ENCODE measurements at regions not wholly inside any gene's neighbourhood (a gene's known extent, or its start where the extent isn't known, plus 50 kb on each side); places are given as distances from the start of the nearest gene placed in this dataset.

GRCh38 chr14:98564006-98564405 lies 708.0 kb downstream of the BCL11B start:
- no peak for DNase-seq (ENCODE audit: low spot score)

GRCh38 chr14:98564541-98564940 lies 707.5 kb downstream of the BCL11B start:
- no peak for DNase-seq (ENCODE audit: low spot score)

DNA sequence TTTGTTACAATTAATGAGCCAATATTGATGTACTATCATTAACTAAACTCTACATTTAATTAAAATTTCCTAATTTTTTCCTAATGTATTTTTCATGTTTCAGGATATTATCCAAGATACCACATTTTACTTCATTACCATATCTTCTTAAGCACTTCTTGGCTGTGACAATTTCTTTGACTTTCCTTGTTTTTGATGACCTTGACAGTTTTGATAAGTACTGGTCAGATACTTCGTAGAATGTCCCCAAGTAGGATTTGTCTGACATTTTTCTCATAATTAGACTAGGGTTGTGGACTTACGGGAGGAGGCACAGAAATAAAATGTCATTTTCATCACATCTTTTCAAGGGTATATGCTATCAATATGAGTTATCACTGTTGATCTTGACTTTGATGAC lies 700.9 kb downstream of the BCL11B start:
- DNase-seq (ENCODE audit: low spot score) = no peak

- no peak for DNase-seq (ENCODE audit: low spot score)
Measured at GRCh38 chr14:98573082-98573481, 698.9 kb downstream of the BCL11B start.

- DNase-seq (ENCODE audit: low spot score) = no peak
Measured at GRCh38 chr14:98576463-98576862, 695.5 kb downstream of the BCL11B start.

GRCh38 chr14:98578204-98578603 lies 693.8 kb downstream of the BCL11B start:
- no peak for DNase-seq (ENCODE audit: low spot score)

DNA sequence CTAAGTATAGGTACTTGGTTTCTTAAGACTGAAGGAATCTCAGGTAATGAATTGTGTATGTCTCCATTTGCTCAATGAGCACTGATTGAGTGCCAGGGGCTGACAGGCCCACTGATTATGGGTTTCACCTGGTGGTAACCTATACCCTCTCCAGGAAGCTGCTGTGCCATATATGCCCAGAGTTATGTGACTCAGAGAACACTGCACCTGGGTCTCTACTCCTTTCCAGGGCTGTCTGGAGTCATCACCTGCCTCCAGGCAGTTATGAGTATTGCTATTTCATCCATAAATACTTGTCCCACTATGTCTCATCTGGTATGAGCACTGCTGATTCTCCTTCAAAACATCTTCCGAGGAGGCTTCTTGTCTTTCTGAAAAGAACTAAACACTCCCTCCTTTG lies 692.9 kb downstream of the BCL11B start:
- no peak for DNase-seq (ENCODE audit: low spot score)

DNA sequence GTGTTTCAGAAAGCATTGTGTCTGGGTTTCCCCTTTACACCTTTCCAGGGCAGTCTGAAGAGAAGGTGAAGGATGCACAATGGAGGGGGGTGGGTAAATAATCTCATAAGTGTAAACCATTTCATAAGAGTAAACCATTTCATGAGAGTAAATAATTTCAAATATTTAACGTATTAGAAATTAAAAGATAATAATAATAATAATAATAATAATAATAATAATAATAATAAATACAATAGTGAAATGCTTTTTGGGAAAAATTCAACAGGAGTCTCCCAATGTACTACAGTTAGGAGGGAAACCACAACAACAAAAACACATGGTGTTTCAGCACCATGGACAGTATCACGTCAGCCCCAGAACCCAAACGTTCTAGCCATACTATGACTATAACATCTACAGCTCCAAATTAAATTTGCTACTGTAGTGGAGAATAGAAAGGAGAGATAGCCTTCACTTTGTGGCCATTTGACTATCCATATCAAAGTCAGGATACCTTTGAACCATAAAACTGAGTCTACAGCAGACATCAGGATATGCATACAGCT lies 691.8 kb downstream of the BCL11B start:
- DNase-seq (ENCODE audit: low spot score) = no peak

- no peak for DNase-seq (ENCODE audit: low spot score)
Measured at GRCh38 chr14:98582276-98582675, 689.7 kb downstream of the BCL11B start.

GRCh38 chr14:98591161-98591560 lies 680.8 kb downstream of the BCL11B start:
- no peak for DNase-seq (ENCODE audit: low spot score)

DNA sequence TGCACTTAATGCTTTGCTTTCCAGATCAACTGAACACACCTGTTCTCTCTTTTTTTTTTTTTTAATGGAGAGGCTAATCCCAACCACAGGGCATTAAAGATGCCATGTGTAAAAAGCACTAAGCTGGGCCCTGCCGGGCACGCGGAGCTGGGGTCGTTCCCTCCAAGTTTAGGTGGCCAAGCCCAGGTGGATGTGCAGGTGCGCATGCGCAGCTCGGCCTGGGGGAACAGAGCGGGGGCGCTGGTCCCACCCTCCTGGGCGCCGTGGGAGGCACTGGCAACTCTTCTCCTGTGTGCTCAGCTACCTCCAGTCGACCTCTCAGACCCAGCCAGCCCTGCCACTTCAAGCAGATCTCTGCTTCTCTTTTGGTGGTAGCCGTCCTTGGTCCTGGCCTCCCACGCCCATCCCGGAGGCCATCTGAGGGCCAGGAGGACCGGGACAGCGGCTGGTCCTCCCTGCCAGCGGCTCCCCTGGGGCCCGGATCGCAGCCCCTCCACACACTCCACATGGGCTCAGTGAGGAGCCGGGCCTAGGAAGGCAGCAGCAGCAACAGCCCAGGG lies 679.3 kb downstream of the BCL11B start:
- DNase-seq (ENCODE audit: low spot score) = no peak

DNA sequence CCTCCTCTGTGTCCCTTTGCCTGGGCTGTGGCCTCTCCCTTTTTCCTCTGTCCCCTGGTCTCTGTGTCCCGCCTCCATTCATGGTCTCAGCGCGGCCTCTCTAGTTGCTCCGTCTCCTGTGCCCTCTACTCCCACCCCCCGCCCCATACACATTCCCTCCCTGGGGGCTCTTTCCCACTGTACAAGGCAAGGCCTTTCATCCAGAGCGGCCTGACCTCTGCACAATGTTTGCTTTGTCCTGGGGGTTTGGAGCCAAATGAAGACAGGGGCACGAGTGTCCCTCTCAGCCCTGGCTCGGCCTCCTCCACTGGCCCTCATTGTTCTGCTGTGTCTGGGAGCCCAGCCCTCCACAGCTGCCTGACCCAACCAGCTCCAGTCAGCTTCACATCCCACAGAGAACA lies 678.6 kb downstream of the BCL11B start:
- DNase-seq (ENCODE audit: low spot score) = no peak

DNA sequence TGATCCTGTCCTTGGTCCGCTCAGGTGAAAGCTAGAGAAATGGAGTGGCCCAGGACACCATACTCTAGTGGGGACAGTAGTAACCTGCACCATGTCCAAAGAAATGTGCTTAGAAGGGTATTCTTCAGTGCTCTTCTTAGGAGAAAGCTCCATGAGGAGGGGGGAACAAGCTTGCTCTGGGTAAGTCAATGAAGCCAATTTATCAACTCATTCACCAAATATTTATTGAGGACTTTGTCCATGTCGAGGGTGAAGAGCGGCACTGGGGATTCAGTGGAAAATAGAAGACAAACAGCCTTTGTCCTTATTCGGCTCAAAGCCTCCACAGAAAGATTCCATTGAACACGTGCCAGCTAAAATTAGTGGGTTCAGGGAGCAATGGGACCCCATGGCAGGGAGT lies 677.8 kb downstream of the BCL11B start:
- DNase-seq (ENCODE audit: low spot score) = no peak

DNA sequence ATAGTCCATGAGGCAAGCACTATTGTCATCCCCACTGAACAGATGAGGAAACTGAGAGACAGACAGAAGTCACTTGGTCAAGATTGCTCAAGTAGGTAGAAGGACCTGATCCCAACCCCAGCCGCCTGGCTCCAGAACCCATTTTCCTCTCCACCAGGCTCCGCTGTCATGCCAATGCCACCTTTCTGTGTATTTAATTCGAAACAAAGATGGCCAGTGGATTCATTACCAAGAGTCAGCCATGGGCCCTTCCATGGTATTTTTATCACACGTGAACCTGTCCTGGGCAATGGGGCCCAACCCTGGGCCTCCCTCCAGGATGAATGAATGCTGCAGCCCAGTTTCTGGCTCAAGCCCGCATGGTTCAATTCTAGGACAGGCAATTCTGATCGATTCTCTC lies 673.4 kb downstream of the BCL11B start:
- DNase-seq (ENCODE audit: low spot score) = no peak

DNA sequence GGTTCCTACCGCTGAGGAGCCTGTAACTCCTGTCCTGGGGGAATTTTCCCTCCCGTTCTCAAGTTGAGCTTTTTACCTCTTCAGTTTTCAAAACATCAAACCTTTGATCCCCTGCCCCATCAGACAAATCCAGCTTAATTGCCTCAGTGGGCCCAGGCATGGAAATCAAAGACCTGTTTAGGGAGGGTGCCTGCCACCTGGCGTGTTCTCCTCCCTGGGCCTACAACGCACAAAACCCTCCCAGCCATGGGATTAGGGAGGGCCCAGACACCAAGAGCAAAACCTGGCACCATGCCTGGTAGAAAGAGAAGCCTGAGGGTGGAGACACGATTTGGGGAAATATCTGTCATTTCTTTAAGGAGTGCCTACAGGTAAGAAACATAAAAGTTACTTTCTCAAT lies 672.9 kb downstream of the BCL11B start:
- no peak for DNase-seq (ENCODE audit: low spot score)

DNA sequence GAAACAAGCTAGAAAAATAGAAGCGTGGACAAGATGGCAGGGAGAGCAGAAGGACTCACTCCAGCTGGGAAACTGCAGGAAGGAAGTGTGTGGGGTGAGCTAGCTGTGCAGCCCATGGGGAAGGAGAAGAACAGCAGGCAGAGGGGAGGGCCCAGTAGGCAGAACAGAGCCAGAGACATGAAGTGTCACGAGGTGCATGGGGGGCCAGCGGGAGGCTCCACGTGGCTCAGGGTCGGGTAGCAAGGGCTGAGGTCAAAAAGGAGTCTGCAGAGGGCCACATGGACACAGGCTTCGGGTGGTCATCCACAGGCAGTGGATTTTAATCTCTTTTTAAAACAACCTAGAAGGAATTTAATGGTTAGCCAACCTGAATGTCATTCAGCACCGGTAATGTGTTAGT lies 669.0 kb downstream of the BCL11B start:
- no peak for DNase-seq (ENCODE audit: low spot score)

DNA sequence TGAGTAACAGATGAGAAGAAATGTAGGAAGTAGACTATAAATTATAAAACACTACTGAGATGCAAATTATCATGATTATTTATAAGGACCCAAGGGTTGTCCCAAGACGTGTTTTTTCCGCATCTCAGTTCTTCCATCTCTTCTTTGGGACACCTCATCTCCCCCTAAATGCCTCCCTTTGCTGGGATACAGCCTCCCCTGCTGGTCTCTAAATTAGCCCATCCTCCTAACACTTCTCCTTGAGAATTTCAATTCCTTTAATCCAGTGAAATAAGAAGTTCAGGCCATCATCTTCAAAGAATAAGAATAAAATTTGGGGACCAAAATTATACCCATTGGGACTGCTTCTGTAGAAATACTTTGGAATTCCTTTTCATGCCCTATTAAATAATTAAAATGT lies 667.0 kb downstream of the BCL11B start:
- DNase-seq (ENCODE audit: low spot score) = no peak

GRCh38 chr14:98606041-98606640 lies 665.9 kb downstream of the BCL11B start:
- no peak for DNase-seq (ENCODE audit: low spot score)

DNA sequence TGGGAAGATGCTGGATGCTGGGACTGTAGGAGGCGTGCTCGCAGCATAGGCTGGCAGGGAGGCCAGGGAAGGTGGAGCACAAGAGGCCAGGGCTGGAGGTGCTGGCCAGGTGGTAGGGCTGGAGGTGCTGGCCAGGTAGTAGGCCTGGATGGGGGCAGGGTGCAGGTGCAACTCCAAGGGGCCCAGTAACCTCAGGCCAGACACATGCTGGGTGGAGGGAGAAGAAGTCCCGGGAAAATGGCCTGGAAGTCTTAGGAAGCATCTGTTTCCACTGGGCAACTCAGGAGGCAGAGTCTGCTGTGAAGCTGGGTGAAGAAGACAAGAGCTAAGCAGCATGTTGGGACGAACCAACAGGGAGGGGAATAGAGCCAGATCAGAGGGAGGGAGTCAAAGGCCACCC lies 665.2 kb downstream of the BCL11B start:
- DNase-seq (ENCODE audit: low spot score) = no peak

DNA sequence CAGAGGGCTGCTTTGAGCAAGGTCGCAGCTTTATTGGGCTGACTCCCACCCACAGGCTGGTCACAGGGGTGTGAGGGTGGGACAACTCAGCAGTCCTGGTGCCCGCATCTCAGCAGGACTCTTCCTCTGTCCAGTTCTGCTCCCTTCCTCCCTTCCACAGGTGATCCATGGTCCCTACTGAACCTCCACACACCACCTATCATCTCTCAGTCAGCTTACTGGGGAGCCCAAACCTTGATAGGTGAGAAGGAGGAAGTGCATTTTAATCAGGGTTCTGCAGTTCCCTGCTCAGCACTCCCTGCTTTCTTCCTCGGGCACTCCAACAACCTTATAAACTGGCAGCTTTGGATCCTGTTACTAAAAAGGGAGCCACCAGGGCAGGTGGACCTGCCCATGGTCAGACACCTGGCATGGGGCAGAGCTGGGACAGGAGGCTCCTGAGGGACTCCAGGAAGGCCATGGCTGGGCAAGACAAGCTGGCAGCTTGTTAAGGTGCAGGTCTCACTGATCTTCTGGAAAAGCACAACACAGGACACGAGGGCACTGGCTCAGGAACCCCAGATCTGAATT lies 664.6 kb downstream of the BCL11B start:
- DNase-seq (ENCODE audit: low spot score) = no peak

DNA sequence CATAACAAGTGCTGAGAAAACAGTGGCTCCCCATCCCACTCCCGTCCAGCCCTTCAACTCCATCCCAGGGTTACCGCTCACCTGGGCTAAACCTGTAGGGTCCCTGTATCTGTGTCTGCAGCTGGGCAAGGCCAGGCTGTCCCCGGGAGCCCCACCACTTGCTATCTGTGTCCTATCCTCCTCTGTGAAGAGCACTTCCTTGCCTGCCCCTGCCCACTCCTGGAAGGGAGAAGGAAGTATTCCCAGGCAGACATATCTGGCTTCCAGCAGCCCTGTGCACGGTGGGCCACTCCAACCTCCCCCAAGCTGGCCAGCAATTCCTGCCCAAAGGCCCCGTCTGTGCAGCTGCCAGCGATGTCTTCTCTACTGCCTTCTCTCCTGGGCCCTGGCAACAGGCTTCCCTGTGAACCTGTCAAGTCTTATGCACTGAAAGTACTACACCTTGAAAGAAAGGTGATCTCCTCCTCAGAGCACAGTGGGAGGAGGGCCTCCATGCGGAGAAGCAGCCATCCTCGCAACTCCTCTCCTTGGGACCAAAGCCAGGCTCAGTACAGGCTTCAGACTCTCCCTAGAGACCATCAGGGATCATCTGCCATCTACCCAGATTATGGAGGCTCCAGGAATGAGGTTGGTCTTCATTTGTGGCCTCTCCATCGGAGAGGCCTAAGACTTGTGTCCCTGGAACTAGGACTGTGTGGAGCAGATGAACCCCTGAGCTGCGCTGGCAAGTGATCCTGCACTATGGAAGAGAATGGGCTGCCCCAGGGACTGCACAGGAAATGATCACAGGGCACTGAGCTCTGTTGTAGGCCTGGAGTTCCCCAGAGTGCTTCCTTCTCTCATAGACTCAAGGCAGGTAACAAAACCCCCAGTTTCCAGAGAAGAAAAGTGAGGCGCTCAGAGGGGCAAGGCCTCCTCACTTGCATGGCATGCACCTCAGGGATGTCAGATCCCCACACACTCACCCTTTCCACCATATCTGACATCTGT lies 663.6 kb downstream of the BCL11B start:
- no peak for DNase-seq (ENCODE audit: low spot score)

GRCh38 chr14:98612434-98613200 lies 659.4 kb downstream of the BCL11B start:
- DNase-seq (ENCODE audit: low spot score) = no peak
